Activated CD4-positive, alpha-beta T cell treated with anti-CD3 and anti-CD28 coated beads, Interleukin-2, amount 50 U/mL, for 16 hours (primary cell): ENCODE measurements at regions not wholly inside any gene's neighbourhood (a gene's known extent, or its start where the extent isn't known, plus 50 kb on each side); places are given as distances from the start of the nearest gene placed in this dataset.
"Not testable (repeated sequence)": the region's sequence is repeated elsewhere in the genome, so short reads cannot be mapped to it uniquely, and the experiment has no call there.

Experiments
- DNase-seq: peaks from one replicate; pipeline ENCODE4 v3.0.0-alpha.2; 2020

- DNase-seq: no peak
Observed at GRCh38 chr6:157727629-157728182, 95.3 kb upstream of the SNX9 start.

- DNase-seq: no peak
Observed at GRCh38 chr6:157728183-157728881, 94.7 kb upstream of the SNX9 start.

GRCh38 chr6:157731221-157731620 lies 91.8 kb upstream of the SNX9 start:
- DNase-seq: no peak

DNA sequence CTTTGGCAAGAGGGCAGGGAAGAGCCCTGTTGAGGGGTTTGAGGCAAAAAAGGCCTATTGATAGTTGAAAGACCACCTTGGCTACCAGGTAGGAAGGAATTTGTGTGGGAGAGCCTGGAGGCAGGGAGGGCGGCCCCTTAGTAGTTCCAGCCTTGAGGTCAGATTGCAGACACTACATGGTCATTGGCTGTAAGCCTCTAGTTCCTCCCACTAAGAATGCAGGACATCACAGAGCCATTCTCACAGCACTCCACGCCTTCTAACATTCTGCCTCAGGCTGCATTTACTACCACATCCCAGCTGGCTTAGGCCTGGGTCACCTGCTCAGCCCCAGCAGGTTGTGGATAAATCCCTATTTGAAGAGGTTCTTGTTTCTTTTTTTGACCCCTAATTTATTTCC lies 91.0 kb upstream of the SNX9 start:
- DNase-seq: no peak

- no peak for DNase-seq
Observed at GRCh38 chr6:157732416-157733161, 90.5 kb upstream of the SNX9 start.

DNA sequence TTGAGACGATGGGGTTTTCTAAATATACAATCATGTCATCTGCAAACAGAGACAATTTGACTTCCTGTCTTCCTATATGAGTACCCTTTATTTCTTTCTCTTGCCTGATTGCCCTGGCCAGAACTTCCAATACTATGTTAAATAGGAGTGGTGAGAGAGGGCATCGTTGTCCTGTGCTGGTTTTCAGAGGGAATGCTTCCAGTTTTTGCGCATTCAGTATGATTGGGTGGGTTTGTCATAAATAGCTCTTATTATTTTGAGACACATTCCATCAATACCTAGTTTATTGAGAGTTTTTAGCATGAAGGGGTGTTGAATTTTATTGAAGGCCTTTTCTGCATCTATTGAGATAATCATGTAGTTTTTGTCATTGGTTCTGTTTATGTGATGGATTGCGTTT lies 86.5 kb upstream of the SNX9 start:
- DNase-seq: not testable (repeated sequence)

DNA sequence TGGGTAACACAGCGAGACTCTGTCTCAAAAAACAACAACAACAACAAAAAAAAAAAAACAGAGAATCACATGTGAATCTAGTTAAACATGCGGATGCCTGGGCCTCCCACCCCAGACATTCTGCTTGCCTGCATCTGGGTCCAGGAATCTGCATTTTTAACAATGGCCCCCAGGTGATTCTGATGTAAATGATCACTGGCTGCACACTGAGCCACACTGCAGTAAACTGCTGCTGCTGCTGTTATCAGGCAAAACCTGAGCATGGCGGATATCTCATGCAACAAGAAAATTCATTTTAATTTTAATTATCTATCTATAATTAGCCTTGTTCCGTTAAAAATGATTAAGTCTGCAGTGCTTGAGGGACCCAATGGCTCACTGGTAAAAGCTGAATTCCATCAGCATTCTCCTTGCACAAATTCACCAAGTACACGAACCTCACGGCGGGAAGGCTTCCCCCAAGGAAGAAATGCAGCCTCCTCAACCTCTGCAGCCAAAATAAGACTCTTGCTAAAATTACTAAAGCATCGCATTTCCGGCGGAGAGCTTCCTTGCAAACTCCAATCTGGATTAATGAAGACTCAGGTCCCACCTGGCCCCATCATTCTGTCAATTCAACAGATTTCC lies 81.6 kb upstream of the SNX9 start:
- DNase-seq: no peak

GRCh38 chr6:157741948-157742556 lies 81.0 kb upstream of the SNX9 start:
- DNase-seq: no peak

DNA sequence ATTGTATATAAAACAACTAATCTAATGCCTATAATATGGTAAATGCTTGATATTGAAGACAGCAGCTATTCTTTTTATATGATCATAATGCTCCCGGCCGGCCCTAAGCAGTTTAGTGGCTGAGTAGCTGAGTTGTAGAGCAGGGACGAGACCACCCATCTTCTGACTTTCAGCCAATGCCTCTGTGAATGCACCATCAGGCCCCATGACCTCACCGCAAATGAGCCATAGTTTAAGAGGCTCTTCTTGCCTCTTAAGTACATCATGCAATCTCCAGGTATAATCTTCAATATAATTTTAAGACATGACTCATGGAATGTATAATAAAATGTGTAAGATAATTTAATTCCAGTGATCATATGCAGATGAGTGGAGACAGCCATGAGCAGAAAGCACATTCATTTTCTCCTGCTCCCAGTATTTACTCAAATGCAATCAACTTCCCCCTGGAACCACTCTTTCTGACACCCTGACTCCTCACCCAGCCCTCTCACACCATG lies 78.9 kb upstream of the SNX9 start:
- no peak for DNase-seq

DNA sequence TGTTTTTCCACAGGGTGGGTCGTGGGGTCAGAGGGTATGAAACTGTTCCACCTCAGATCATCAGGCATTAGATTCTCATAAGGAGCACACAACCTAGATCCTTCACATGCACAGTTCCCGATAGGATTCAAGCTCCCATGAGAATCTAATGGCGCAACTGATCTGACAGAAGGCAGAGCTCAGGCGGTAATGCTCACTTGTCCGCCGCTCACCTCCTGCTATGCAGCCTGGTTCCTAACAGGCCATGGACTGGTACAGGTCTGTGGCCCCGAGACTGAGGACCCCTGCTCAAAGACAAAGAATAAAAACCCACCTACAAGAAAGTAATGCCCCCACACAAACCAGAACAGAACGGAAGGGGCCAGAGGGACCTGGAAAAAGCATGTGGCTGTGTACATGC lies 76.1 kb upstream of the SNX9 start:
- DNase-seq: no peak

- DNase-seq: no peak
Observed at GRCh38 chr6:157747370-157747769, 75.7 kb upstream of the SNX9 start.

- DNase-seq: no peak
Observed at GRCh38 chr6:157748839-157749571, 74.0 kb upstream of the SNX9 start.

GRCh38 chr6:157750973-157751372 lies 72.1 kb upstream of the SNX9 start:
- not testable (repeated sequence) for DNase-seq

GRCh38 chr6:157751547-157752200 lies 71.4 kb upstream of the SNX9 start:
- no peak for DNase-seq

DNA sequence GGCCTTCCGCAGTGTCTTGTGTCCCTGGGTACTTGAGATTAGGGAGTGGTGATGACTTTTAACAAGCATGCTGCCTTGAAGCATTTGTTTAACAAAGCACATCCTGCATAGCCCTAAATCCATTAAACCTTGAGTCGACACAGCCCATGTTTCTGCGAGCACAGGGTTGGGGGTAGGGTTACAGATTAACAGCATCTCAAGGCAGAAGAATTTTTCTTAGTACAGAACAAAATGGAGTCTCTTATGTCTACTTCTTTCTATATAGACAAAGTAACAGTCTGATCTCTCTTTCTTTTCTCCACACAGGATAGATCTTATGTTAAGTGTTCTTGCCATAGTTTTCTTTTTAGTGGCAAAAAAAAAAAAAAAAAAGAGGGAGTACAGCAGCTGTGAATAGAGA lies 70.2 kb upstream of the SNX9 start:
- not testable (repeated sequence) for DNase-seq

DNA sequence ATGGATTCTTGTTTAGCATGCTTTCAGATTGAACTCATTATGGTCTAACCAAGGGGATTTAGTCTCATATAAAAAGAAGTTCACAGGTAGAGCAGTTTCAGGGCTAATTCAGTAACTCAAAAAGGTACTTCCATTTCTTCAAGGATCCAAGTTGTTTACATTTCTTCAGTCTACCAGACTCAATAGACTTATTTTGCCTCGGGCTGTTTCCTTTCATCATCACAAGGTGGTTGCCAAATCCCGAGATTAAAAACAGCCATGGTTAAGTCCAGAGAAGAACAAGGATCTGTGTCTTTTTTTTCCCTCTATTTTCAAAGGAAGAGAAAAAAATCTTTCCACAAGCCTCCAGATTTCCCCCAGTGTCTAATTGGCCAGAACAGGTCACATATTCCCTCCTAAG lies 69.8 kb upstream of the SNX9 start:
- no peak for DNase-seq

DNA sequence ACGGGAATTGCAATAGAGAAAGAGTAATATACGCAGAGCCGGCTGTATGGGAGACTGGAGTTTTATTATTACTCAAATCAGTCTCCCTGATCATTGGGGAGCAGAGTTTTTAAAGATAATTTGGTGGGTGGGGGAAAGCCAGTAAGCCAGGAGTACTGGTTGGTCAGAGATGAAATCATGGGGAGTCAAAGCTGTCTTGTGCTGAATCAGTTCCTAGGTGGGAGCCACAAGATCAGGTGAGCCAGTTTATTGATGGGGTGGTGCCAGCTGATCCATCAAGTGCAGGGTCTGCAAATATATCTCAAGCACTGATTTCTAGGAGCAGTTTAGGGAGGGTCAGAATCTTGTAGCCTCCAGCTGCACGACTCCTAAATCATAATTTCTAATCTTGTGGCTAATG lies 69.2 kb upstream of the SNX9 start:
- DNase-seq: not testable (repeated sequence)

DNA sequence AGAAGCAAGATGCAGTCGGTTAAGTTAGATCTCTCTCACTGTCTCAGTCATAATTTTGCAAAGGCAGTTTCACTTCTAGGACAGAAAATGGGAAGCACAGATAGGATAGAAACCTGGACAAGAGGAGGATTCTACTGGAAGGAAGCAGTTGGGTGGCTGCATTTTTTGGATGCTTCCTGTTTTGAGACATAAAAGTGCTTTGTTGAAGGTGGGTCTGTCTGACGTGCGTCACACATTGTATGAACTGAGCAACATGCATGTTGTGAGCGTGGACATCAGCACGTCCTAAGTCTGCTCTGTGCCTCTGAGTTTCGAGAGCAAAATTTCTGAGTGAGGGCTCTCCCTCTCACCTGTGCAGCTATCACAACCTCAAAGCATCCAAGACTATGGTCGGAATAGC lies 68.7 kb upstream of the SNX9 start:
- DNase-seq: no peak

DNA sequence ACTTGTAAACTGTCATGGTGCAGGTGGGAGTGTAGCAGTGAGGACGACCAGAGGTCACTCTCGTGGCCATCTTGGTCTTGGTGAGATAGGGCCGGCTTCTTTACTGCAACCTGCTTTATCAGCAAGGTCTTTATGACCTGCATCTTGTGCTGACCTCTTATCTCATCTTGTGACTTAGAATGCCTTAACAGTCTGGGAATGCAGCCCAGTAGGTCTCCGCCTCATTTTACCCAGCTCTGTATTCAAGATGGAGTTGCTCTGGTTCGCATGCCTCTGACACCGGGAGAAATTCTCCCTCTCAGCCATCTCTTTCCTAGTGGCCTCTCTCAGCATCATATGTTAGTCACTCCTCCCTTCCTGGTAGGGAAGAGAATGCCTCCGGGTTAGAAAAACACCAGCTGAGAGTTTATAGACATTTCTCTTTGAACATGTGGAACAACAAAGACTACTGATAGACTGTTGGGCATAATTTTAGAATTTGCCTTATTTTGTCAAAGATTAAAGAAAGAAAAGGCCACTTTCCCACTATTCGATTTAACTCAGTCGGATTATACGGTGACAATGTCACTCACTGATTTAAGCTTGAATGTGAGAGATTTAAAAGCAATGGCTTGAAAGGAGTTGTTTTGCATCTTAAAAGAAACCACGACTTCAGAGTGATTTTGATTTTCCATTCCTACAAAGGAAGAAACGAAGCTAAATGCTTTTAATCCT lies 67.9 kb upstream of the SNX9 start:
- no peak for DNase-seq

- DNase-seq: peak; percentile 33
Observed at GRCh38 chr6:157755746-157756411, 67.2 kb upstream of the SNX9 start.
